OCI-LY3 (cell line): ENCODE measurements at regions not wholly inside any gene's neighbourhood (a gene's known extent, or its start where the extent isn't known, plus 50 kb on each side); places are given as distances from the start of the nearest gene placed in this dataset.

Source experiments
- H2AFZ ChIP-seq: fragments of 200-600, 300-600 bp; shearing (Covaris generic); 2 replicates; pipeline ENCODE4 v1.6.0; 2014; ENCODE audit warnings: antibody characterized with exemption, low read depth, low read length
- H3K27ac ChIP-seq: fragments of 200-600, 300-600 bp; sonication (generic); 2 replicates; pipeline ENCODE4 v1.5.1; 2014; ENCODE audit warnings: mild to moderate bottlenecking, low read length, moderate library complexity, mixed read lengths
- H3K27me3 ChIP-seq: fragments of 200-600, 300-600 bp; sonication (generic); 2 replicates; pipeline ENCODE4 v1.6.1; 2014; ENCODE audit warnings: low read depth, low read length, mixed read lengths
- H3K36me3 ChIP-seq: fragments of 200-600, 300-600 bp; sonication (generic); replicated peaks from 2 replicates; pipeline ENCODE3; 2014; ENCODE audit warnings: low read depth, low read length, mixed read lengths
- H3K4me1 ChIP-seq: fragments of 300-600, 200-600 bp; sonication (generic); 2 replicates; pipeline ENCODE4 v1.6.1; 2014; ENCODE audit warnings: low read length, mixed read lengths
- H3K4me2 ChIP-seq: fragments of 200-600, 300-600 bp; sonication (generic); 2 replicates; pipeline ENCODE4 v1.6.1; 2014; ENCODE audit warnings: low read length, mixed read lengths
- H3K4me3 ChIP-seq: fragments of 300-600, 200-600 bp; sonication (generic); 2 replicates; pipeline ENCODE4 v1.5.1; 2014; ENCODE audit warnings: antibody characterized with exemption, mild to moderate bottlenecking, low read length, moderate library complexity
- H3K79me2 ChIP-seq: fragments of 300-600, 200-600 bp; shearing (Covaris generic); 2 replicates; pipeline ENCODE4 v1.6.1; 2014; ENCODE audit warnings: mild to moderate bottlenecking, low read length, mixed read lengths
- H3K9ac ChIP-seq: fragments of 300-600, 200-600 bp; shearing (Covaris generic); 2 replicates; pipeline ENCODE4 v1.6.0; 2014; ENCODE audit warnings: mild to moderate bottlenecking, low read length, moderate library complexity
- H3K9me3 ChIP-seq: fragments of 200-600, 300-600 bp; shearing (Covaris generic); 2 replicates; pipeline ENCODE4 v1.6.1; 2014; ENCODE audit warnings: low read length, mixed read lengths; ENCODE audit not compliant: insufficient read depth
- H4K20me1 ChIP-seq: fragments of 200-600, 300-600 bp; sonication (generic); 2 replicates; pipeline ENCODE4 v1.6.1; 2016; ENCODE audit warnings: low read length, mixed read lengths; ENCODE audit not compliant: insufficient read depth
- EZH2phosphoT487 ChIP-seq: fragments of 200-600 bp; shearing (Covaris generic); IDR thresholded peaks from 2 replicates; pipeline ENCODE4 v1.6.1; 2018; ENCODE audit warnings: antibody characterized with exemption, mixed run types, low read depth
- TF ChIP-seq, protein P1 (sequence below): fragments of 200-600, 300-600 bp; sonication (generic); IDR thresholded peaks from 2 replicates; pipeline ENCODE4 v1.5.1; 2014; ENCODE audit warnings: antibody characterized with exemption, low read length, low read depth

DNA sequence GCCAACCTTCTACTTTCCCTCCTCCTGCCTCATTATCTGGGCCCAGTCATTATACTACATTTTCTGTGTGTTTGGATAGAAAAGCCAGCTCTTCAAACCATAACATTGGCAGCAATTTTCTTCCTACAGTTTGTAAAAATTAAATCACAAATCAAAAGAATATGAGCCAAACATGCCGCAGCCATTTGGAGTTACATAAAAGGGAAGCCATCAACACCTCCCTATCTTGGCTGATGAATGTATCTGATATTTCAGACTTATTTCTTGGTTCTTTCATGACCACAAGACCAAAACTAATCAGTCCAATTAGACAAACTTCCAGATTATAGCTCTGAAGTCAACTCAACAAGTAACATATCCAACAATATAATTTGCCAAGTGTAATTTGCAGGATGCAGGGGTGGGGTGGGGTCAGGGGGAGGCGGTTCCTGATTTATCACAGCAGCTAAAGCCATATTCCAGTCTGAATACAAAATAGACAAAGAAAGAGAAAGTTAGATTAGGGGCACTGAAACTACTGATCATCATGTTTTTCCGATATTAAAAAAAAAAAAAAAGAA lies 89.4 kb upstream of the CNTLN start:
- H3K27ac ChIP-seq: no peak overlapping the region
- H3K9ac ChIP-seq: no peak overlapping the region
- H3K9me3 ChIP-seq: no peaks in the 10 kb centered on the region
- no peaks in the 10 kb centered on the region for H3K36me3 ChIP-seq
- no peak overlapping the region for H3K4me2 ChIP-seq
- no peaks in the 10 kb centered on the region for H3K27me3 ChIP-seq
- H3K4me3 ChIP-seq: no peak overlapping the region
- no peak overlapping the region for H2AFZ ChIP-seq
- H4K20me1 ChIP-seq: no peaks in the 10 kb centered on the region
- H3K4me1 ChIP-seq: no peaks in the 10 kb centered on the region
- H3K79me2 ChIP-seq: no peaks in the 10 kb centered on the region
- TF ChIP-seq EZH2phosphoT487: no peak
- TF ChIP-seq, protein P1, sequence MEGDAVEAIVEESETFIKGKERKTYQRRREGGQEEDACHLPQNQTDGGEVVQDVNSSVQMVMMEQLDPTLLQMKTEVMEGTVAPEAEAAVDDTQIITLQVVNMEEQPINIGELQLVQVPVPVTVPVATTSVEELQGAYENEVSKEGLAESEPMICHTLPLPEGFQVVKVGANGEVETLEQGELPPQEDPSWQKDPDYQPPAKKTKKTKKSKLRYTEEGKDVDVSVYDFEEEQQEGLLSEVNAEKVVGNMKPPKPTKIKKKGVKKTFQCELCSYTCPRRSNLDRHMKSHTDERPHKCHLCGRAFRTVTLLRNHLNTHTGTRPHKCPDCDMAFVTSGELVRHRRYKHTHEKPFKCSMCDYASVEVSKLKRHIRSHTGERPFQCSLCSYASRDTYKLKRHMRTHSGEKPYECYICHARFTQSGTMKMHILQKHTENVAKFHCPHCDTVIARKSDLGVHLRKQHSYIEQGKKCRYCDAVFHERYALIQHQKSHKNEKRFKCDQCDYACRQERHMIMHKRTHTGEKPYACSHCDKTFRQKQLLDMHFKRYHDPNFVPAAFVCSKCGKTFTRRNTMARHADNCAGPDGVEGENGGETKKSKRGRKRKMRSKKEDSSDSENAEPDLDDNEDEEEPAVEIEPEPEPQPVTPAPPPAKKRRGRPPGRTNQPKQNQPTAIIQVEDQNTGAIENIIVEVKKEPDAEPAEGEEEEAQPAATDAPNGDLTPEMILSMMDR: no peak

DNA sequence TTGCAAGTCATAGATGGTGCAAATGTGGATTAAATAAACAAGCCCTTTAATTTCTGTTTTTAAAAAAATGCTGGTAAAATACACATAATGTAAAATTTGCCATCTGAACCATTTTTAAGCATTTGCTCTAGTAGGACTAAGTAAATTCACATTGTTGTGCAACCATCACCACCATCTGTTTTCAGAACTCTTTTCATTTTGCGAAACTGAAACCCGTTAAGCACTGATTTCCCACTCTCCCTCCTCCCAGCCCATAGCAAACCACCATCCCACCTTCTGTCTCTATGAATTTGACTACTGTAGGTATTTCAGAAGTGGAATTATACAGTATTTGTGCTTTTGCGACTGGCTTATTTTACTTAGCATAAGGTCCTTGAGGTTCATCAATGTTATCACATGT lies 103.3 kb upstream of the CNTLN start:
- Histone ChIP-seq H3K4me2 (no peak overlapping the region), H3K79me2 (no peaks in the 10 kb centered on the region), H4K20me1 (no peaks in the 10 kb centered on the region), H3K9ac (no peak overlapping the region), H3K27me3 (no peaks in the 10 kb centered on the region), H3K27ac (no peak overlapping the region), H3K4me1 (no peaks in the 10 kb centered on the region), H3K36me3 (no peaks in the 10 kb centered on the region), H2AFZ (no peak overlapping the region), H3K4me3 (no peak overlapping the region), H3K9me3 (no peaks in the 10 kb centered on the region)
- TF ChIP-seq, protein P1: no peak
- TF ChIP-seq EZH2phosphoT487: no peak

DNA sequence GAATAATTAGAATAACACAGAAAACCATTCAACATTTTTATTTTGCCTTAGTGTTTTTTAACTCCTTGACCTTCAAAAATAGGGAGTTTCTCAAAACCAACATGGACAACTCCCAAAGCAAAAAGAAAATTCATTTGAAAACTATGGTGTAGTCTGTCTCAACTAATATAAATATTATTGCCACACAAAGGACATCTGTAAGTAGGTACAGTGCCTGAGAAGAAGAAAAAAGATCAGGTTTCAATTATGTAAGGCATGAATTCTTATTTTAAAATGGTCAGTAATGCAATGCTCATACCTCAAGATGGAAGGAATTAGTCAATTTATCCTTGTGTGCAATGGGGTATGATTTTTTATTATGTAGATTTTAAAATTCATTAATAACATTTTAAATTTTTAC lies 109.6 kb upstream of the CNTLN start:
- peaks cover 14% of the 10 kb centered on the region for H3K4me1 ChIP-seq
- no peaks in the 10 kb centered on the region for H3K36me3 ChIP-seq
- no peaks in the 10 kb centered on the region for H3K9me3 ChIP-seq
- H3K27me3 ChIP-seq: no peaks in the 10 kb centered on the region
- no peak overlapping the region for H3K27ac ChIP-seq
- no peak overlapping the region for H3K4me3 ChIP-seq
- H2AFZ ChIP-seq: no peak overlapping the region
- H3K9ac ChIP-seq: no peak overlapping the region
- H4K20me1 ChIP-seq: no peaks in the 10 kb centered on the region
- no peaks in the 10 kb centered on the region for H3K79me2 ChIP-seq
- no peak overlapping the region for H3K4me2 ChIP-seq
- no peak for TF ChIP-seq EZH2phosphoT487
- TF ChIP-seq, protein P1: no peak

DNA sequence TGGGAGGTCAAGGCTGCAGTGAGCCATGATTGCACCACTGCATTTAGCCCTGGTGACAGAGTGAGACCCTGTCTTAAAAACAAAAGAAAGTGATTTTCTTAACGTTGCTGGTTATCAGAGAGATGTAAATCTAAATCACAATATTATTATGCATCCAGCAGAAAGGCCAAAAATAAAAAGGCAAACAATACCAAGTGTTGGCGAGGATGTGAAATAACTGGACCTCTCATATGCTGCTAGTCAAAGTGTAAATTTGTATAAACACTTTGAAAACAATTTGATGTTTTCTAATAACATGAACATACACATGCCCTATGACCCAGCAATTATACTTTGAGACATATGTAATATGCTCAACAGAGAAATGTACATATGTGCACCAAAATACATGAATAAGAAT lies 110.7 kb upstream of the CNTLN start:
- H3K4me1 ChIP-seq: peaks cover 25% of the 10 kb centered on the region
- H3K4me3 ChIP-seq: no peak overlapping the region
- no peak overlapping the region for H2AFZ ChIP-seq
- H3K79me2 ChIP-seq: no peaks in the 10 kb centered on the region
- H3K4me2 ChIP-seq: no peak overlapping the region
- H3K27me3 ChIP-seq: no peaks in the 10 kb centered on the region
- no peaks in the 10 kb centered on the region for H3K36me3 ChIP-seq
- no peaks in the 10 kb centered on the region for H3K9me3 ChIP-seq
- H4K20me1 ChIP-seq: no peaks in the 10 kb centered on the region
- no peak overlapping the region for H3K27ac ChIP-seq
- TF ChIP-seq EZH2phosphoT487: no peak
- TF ChIP-seq, protein P1: no peak
- H3K9ac ChIP-seq: no peak overlapping the region
